HUES48 (cell line): ENCODE measurements at regions not wholly inside any gene's neighbourhood (a gene's known extent, or its start where the extent isn't known, plus 50 kb on each side); places are given as distances from the start of the nearest gene placed in this dataset.
"Not testable (repeated sequence)": the region's sequence is repeated elsewhere in the genome, so short reads cannot be mapped to it uniquely, and the experiment has no call there.

Experiments
- H3K27ac ChIP-seq: one replicate; pipeline ENCODE4 v1.7.0; 2013; ENCODE audit warnings: low read depth, low read length, inconsistent platforms
- H3K27me3 ChIP-seq: 2 replicates; pipeline ENCODE4 v1.6.1; 2013; ENCODE audit warnings: mild to moderate bottlenecking, low read length; ENCODE audit not compliant: control insufficient read depth, insufficient read depth
- H3K36me3 ChIP-seq: 2 replicates; pipeline ENCODE4 v1.6.1; 2013; ENCODE audit warnings: low read length; ENCODE audit not compliant: control insufficient read depth, insufficient read depth
- H3K4me1 ChIP-seq: 2 replicates; pipeline ENCODE4 v1.6.1; 2013; ENCODE audit warnings: mild to moderate bottlenecking, low read length; ENCODE audit not compliant: control insufficient read depth, insufficient read depth
- H3K4me3 ChIP-seq: 2 replicates; pipeline ENCODE4 v1.5.1; 2013; ENCODE audit warnings: mild to moderate bottlenecking, low read depth, low read length
- H3K9ac ChIP-seq: 2 replicates; pipeline ENCODE4 v1.6.1; 2013; ENCODE audit warnings: mild to moderate bottlenecking, low read depth, low read length, moderate library complexity
- H3K9me3 ChIP-seq: 2 replicates; pipeline ENCODE4 v1.6.1; 2013; ENCODE audit warnings: low read length; ENCODE audit not compliant: control insufficient read depth, insufficient read depth

DNA sequence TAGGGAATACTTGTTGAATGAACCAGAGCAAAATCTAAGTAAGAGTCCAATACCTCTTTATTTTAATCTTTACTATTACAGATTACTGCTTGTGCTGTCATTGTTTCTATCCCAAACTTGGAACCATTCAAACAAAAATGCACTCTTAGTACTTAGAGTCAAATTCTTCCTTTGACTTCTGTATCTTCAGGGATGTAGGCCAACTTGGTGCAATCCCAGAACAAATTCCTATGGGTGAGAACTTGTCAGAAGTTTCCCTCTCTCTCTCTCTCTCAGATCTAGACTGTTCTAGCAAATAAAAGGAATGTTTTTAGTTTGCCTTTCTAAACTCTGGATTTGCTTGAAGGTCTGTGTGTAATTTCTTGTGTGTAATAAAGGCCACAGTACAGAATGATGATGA is 329.0 kb upstream of the TMTC4 start:
- H3K9me3 ChIP-seq, result no peaks in the 10 kb centered on the region
- no peaks in the 10 kb centered on the region for H3K36me3 ChIP-seq
- 0 out of 2 replicates have a peak, but pooled peaks cover 6% of the 10 kb centered on the region for H3K4me1 ChIP-seq
- H3K9ac ChIP-seq, result no peak overlapping the region
- no peak overlapping the region for H3K4me3 ChIP-seq
- no peaks in the 10 kb centered on the region for H3K27me3 ChIP-seq
- H3K27ac ChIP-seq, result no peak overlapping the region

DNA sequence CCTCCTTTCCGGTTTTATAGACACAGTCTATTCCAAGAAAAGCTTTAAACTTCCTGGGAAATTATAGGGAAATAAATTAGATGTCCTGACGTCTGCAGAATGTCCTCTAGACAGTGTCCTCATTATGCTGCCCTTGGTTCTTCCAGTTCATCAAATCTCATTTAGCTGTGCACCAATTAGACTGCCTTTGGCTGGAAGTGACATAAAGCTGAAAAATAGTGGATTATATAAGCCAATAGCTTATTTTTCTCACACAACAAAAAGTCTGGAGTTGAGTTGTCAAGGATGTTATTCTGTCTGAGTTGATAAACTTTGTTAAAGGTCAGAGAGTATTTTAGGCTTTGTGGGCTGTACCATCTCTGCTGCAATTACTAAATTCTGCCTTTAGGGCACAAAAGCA is 314.8 kb upstream of the TMTC4 start:
- H3K9me3 ChIP-seq, result peaks cover 2% of the 10 kb centered on the region; the same call in 1 of the 2 replicates
- no peaks in the 10 kb centered on the region for H3K36me3 ChIP-seq
- H3K27ac ChIP-seq, result no peak overlapping the region
- H3K27me3 ChIP-seq, result no peaks in the 10 kb centered on the region
- H3K9ac ChIP-seq, result no peak overlapping the region
- no peak overlapping the region for H3K4me3 ChIP-seq
- H3K4me1 ChIP-seq, result peaks cover 15% of the 10 kb centered on the region

DNA sequence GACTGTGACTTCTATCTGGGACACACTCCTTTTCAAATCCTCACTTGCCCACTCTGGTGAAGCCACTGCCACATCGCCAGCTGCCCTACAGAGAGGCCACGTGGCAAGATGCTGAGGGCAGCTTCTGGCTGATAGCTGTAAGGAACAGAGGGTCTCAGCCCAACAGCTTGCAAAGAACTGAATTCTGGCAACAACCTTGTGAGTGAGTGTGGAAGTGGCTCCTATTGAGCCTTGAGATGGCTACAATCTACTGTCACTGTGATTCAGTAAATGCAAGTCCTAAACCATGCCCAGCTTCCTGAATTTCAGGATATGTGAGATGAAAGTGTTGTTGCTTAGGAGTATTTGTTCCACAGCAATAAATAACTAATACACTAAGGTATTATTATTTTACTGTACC is 314.3 kb upstream of the TMTC4 start:
- Histone ChIP-seq H3K4me3 (no peak overlapping the region), H3K9me3 (peaks cover 2% of the 10 kb centered on the region; the same call in 1 of the 2 replicates), H3K27me3 (no peaks in the 10 kb centered on the region), H3K27ac (no peak overlapping the region), H3K4me1 (peaks cover 15% of the 10 kb centered on the region), H3K36me3 (no peaks in the 10 kb centered on the region), H3K9ac (no peak overlapping the region)

DNA sequence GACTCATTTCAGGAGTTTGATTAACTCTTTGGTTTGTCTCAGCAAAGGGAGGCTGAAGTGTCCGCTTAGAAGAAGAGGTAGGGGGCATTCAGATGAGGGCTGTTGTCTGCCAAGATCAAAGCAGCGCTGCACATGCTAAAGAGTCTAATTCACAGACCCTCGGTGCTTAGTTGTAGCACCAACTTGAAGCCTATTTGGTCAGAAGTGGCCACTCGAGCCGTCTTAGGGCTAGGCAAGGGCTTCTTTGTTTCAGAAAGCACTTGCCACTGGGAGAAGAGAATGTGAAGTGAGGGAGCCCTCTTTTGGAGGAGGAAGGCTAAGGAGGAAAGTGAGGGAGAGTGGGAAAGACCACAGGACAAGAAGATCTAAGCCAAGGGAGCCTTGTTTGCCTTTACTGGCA is 313.4 kb upstream of the TMTC4 start:
- H3K4me3 ChIP-seq, result no peak overlapping the region
- H3K4me1 ChIP-seq, result peaks cover 15% of the 10 kb centered on the region
- no peak overlapping the region for H3K27ac ChIP-seq
- H3K9me3 ChIP-seq, result peaks cover 2% of the 10 kb centered on the region; the same call in 1 of the 2 replicates
- no peak overlapping the region for H3K9ac ChIP-seq
- no peaks in the 10 kb centered on the region for H3K27me3 ChIP-seq
- H3K36me3 ChIP-seq, result no peaks in the 10 kb centered on the region

DNA sequence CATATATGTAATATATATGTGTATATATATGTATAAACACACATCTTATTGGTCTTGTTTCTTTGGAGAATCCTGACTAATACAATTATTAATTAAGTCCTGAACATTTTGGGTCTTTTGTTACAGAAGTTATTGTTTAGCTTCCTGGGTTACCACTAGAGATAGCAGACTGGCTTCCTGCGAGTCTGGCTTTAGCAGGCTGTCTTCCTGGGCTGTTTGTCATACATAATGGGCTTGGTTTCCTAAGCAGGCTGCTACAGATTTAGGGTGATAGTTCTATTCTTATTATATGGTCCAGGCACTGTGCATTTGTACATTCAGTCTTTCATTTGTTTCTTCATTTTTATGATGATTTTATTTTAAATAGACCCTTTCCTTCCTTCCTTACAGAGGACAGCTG is 312.0 kb upstream of the TMTC4 start:
- Histone ChIP-seq H3K9ac (no peak overlapping the region), H3K4me3 (no peak overlapping the region), H3K4me1 (peaks cover 15% of the 10 kb centered on the region), H3K9me3 (peaks cover 2% of the 10 kb centered on the region; the same call in 1 of the 2 replicates), H3K27ac (no peak overlapping the region), H3K27me3 (no peaks in the 10 kb centered on the region), H3K36me3 (no peaks in the 10 kb centered on the region)

DNA sequence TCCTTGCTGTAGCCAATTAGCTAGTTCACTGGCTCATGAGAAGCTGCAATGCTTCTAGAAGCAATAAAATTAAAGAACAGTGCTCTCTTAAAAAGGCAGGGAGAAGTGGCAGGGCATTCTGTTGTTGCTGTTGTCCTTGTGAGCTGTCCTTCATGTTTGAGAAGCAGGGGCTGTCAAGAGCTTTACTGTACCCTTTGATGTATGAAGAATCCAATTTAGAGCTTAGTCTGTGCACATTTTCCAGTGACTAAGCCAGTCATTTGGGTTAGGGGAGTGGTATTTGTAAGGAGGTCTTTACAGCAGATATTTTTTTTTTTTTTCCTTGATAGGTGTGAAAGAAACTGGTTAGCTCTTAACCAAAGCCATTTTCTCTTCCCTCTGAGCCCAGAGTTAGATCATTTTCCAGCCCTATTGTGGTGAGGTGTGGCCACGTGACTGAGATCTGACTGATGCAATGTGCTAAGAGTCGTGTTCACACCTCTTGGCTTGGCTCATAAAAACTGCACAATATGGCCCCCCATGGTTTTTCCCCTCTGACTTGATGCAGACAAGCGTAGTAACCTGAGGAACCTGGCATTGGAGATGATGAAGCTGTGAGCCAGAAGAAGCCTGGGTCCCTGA is 309.6 kb upstream of the TMTC4 start:
- H3K27me3 ChIP-seq, result no peaks in the 10 kb centered on the region
- peaks cover 2% of the 10 kb centered on the region; the same call in 1 of the 2 replicates for H3K9me3 ChIP-seq
- H3K27ac ChIP-seq, result no peak overlapping the region
- peaks cover 21% of the 10 kb centered on the region for H3K4me1 ChIP-seq
- no peaks in the 10 kb centered on the region for H3K36me3 ChIP-seq
- no peak overlapping the region for H3K9ac ChIP-seq
- no peak overlapping the region for H3K4me3 ChIP-seq

DNA sequence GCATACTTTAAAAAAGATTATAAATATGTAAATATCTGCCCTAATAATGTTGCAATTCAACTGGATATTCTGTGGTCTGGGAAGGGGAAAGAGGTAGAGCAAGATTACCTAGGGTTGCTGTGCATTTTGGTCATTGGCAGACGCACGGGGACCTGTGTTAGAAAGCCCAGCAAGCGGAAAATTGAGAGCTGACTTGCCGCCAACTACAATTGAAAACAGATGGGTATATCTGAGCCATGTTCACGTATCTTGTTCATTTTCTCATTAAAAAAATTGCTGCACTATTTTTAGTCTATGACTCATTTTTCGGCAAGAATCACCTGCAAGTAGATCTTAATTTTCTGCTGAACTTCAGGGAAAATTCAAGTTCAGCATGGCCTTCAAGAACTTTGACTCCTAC is 308.5 kb upstream of the TMTC4 start:
- H3K27me3 ChIP-seq, result no peaks in the 10 kb centered on the region
- H3K9me3 ChIP-seq, result peaks cover 2% of the 10 kb centered on the region; the same call in 1 of the 2 replicates
- no peaks in the 10 kb centered on the region for H3K36me3 ChIP-seq
- no peak overlapping the region for H3K27ac ChIP-seq
- H3K4me1 ChIP-seq, result peaks cover 19% of the 10 kb centered on the region
- no peak overlapping the region for H3K4me3 ChIP-seq
- H3K9ac ChIP-seq, result no peak overlapping the region

DNA sequence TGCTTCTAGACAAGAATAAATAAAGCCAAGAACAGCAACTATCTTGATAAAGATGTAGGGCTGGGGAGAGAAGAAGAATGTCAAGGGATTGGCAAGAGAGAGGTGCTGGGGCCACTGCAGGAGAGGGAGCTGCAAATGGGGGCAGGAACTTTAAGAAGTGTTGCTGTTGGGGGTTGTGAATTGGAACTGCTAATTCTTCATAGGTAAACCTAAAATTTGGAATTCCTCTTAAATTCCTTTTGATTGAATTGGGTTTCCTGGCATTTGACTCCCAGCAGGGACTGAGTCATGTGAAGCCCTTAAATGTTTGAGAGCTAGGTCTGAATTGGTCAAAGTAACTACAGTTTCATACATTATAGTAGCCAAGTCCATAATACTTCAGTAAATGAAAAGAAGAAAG is 305.6 kb upstream of the TMTC4 start:
- Histone ChIP-seq H3K4me3 (no peak overlapping the region), H3K27ac (no peak overlapping the region), H3K4me1 (peaks cover 6% of the 10 kb centered on the region; the same call in 1 of the 2 replicates), H3K9me3 (no peaks in the 10 kb centered on the region), H3K27me3 (no peaks in the 10 kb centered on the region), H3K9ac (no peak overlapping the region), H3K36me3 (no peaks in the 10 kb centered on the region)

DNA sequence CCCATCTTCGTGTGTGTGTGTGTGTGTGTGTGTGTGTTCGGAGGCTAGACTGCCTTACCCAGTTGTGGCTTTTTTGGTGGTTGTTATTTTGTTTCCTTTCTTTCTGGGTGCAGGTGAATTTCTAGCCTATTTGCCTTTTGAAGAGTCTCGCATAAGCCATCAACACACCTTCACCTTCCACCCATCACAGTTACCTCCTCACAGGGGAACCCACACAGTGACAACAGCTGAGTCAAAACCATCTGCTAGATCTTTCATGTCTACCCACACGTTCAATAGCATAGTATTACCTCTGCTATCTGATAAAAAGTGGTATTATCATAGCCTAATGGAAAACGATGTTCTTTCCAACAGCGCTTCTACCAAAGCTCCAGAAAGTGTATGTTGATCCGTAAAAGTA is 303.2 kb upstream of the TMTC4 start:
- Histone ChIP-seq H3K27me3 (no peaks in the 10 kb centered on the region), H3K27ac (no peak overlapping the region), H3K9me3 (no peaks in the 10 kb centered on the region), H3K4me3 (no peak overlapping the region), H3K9ac (no peak overlapping the region), H3K36me3 (no peaks in the 10 kb centered on the region), H3K4me1 (peaks cover 6% of the 10 kb centered on the region; the same call in 1 of the 2 replicates)

DNA sequence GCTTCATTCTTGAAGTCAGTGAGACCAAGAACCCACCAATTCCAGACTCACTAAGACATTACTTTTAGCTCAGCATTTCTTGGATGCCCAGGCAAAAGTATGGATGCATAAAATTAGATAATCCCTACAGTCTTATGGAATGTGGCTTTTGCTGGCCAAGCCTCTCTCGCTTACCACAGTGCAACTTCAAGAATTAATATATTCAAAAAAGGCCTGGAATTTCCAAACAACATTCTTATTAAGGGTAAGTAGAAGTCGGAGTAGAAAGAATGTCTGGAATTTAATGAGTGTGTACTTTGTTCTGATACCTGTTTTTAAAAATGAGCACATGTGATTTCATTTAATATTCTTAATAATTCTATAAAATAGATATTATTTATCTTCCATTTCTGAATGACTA is 302.4 kb upstream of the TMTC4 start:
- H3K36me3 ChIP-seq, result no peaks in the 10 kb centered on the region

DNA sequence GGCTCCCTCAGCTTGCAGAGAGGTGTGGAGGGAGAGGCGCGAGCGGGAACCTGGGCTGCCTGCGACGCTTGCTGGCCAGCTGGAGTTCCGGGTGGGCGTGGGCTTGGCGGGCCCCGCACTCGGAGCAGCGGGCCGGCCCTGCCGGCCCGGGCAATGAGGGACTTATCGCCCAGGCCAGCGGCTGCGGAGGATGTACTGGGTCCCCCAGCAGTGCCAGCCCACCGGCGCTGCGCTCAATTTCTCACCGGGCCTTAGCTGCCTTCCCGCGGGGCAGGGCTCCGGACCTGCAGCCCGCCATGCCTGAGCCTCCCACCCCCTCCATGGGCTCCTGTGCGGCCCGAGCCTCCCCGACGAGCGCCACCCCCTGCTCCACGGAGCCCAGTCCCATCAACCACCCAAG is 301.1 kb upstream of the TMTC4 start:
- not testable (repeated sequence) for H3K4me3 ChIP-seq, H3K36me3 ChIP-seq, H3K27ac ChIP-seq, H3K9ac ChIP-seq, H3K9me3 ChIP-seq, H3K4me1 ChIP-seq, H3K27me3 ChIP-seq

More for the DNA sequence above, 302.4 kb upstream of the TMTC4 start:
- Histone ChIP-seq H3K9ac (no peak overlapping the region), H3K4me3 (no peak overlapping the region), H3K27me3 (no peaks in the 10 kb centered on the region), H3K9me3 (no peaks in the 10 kb centered on the region), H3K4me1 (peaks cover 6% of the 10 kb centered on the region; the same call in 1 of the 2 replicates), H3K27ac (no peak overlapping the region)
